ENCODE measurements at regions not wholly inside any gene's neighbourhood (a gene's known extent, or its start where the extent isn't known, plus 50 kb on each side); places are given as distances from the start of the nearest gene placed in this dataset.

DNA sequence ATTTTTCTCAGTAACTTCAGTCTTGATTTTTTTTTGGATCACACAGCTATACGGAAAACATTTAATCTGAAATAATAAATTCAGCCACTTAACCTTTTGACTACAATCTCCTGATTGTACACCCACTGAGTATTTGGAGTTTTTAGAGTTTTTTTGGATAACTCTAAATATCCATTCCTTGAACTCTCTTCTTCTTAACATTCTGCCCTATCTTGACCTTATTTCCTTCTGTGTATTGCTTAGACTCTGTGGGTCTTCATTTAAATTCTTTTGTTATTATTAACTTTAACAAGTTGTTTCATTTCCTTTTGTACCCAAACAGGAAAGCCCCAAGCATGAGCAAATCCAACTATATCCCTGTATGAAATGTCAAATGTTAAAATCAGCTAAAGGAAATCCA lies 170.2 kb upstream of the PTCHD4 start:
- peak; percentile 4 for DNase-seq (ENCODE audit: low read depth)
- no peak overlapping the region for H3K4me3 ChIP-seq (ENCODE audit: low read depth, low read length)
- TF ChIP-seq, protein P1, sequence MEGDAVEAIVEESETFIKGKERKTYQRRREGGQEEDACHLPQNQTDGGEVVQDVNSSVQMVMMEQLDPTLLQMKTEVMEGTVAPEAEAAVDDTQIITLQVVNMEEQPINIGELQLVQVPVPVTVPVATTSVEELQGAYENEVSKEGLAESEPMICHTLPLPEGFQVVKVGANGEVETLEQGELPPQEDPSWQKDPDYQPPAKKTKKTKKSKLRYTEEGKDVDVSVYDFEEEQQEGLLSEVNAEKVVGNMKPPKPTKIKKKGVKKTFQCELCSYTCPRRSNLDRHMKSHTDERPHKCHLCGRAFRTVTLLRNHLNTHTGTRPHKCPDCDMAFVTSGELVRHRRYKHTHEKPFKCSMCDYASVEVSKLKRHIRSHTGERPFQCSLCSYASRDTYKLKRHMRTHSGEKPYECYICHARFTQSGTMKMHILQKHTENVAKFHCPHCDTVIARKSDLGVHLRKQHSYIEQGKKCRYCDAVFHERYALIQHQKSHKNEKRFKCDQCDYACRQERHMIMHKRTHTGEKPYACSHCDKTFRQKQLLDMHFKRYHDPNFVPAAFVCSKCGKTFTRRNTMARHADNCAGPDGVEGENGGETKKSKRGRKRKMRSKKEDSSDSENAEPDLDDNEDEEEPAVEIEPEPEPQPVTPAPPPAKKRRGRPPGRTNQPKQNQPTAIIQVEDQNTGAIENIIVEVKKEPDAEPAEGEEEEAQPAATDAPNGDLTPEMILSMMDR (conservative IDR thresholded peaks at IDR 0.05; ENCODE audit: low read depth, low read length): no peak

DNA sequence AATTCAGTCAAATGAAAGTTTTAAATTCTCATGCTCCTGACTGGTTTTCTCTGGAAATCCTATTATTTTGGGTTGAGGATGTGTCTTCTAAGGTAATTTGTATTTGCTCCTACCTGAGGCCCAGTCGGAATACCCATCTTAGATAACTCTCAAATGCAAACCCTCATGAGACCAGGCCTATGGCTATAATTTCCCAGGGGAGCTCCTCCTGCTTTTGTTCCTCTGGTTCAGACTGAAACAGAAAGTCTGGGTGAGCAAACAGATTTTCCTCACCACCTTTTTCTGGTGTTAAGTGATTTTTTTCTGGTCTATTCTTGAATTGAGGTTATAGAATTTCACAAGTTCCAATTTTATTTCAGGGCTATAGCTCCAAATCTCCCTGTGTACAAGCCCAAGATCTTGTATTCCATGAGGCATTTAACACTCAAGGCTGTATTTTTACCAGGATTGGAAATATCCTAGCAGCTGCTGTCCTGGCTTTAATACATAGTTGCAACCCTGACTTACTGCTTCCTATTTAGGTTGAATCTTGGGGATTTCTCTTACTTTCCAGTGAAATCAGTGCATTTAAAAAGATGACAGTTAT lies 169.1 kb upstream of the PTCHD4 start:
- H3K4me3 ChIP-seq (ENCODE audit: low read depth, low read length): no peak overlapping the region
- TF ChIP-seq, protein P1 (conservative IDR thresholded peaks at IDR 0.05; ENCODE audit: low read depth, low read length): no peak

DNA sequence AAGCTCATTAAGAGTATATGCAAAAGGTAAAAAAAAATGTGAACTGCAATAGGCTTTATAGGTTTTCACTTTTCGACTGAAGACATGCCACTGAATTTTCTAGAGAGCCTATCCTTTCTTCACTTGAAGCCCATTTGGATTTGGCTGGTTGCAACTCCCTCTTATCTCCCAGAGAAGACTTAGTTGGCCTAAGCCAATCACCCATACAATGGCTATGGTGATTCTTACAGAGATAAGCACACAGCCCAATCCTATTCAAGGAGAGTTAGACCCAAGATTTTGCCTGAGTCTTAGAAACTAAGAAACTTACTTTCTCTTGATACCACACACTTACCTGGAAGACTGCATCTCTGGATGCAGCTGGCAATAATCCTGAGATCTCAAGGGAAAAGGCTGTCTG lies 167.3 kb upstream of the PTCHD4 start:
- H3K4me3 ChIP-seq (ENCODE audit: low read depth, low read length): no peak overlapping the region
- DNase-seq (ENCODE audit: low read depth): no peak
- TF ChIP-seq, protein P1 (conservative IDR thresholded peaks at IDR 0.05; ENCODE audit: low read depth, low read length): no peak

More for the DNA sequence above, 169.1 kb upstream of the PTCHD4 start:
- DNase-seq (ENCODE audit: low read depth): no peak

DNA sequence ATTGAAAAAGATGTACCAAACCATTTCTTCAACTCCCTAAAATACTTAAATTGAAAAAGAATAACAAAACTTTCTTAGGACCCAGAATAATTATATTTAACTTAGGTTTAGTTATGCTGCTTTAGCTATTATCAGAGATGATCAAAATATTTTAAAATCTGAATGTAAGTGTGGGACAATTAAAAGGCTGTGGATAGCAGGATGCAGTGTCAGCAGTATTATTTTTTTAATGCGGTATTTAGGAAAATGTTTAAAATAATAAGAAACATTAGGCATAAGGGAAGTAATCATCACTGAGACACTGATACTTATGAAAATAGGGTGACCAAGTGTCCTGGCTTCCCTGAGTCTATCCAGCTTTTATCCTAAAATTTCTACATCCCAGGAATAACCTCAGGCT lies 161.5 kb upstream of the PTCHD4 start:
- no peak for DNase-seq (ENCODE audit: low read depth)
- no peak overlapping the region for H3K4me3 ChIP-seq (ENCODE audit: low read depth, low read length)
- TF ChIP-seq, protein P1 (conservative IDR thresholded peaks at IDR 0.05; ENCODE audit: low read depth, low read length): no peak

DNA sequence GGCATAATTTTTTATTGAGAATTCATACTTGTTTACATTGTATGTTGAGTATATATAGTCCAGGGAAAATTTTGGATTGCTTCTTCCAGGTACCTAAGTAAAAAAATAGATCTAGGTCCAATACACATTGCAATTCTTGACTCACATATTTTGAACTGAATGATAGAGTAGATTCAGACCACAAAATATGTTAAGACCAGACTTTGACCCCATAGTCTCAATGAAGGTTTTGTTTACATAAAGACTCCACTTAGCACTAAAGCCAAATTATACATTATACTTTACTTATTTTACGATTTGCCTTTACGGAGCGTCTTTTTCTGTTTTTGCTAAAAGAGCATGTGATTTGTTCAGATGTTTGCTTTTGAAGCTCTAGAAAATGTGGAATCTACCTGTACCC lies 144.1 kb upstream of the PTCHD4 start:
- H3K4me3 ChIP-seq (ENCODE audit: low read depth, low read length): no peak overlapping the region
- DNase-seq (ENCODE audit: low read depth): peak; percentile 8

DNA sequence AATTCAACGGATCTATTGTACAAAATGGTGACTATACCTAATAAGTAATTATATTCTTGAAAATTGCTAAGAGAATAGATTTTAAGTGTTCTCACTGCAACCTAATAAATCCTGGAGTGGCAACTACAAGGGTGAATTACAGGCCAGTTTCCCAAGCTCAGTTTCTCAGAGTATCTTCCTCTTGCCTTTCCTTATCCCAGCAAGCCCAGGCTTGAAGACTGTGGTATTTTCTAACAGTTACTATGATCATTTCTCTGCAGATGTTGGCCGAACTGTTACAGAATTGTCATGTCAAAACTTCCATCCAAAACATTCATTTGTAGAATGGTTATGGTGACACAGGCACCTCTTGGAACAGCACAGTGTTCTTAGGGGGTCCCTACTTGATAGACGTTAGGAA lies 138.1 kb upstream of the PTCHD4 start:
- H3K4me3 ChIP-seq (ENCODE audit: low read depth, low read length): no peak overlapping the region
- TF ChIP-seq, protein P1 (conservative IDR thresholded peaks at IDR 0.05; ENCODE audit: low read depth, low read length): no peak
- DNase-seq (ENCODE audit: low read depth): no peak

More for the DNA sequence above, 144.1 kb upstream of the PTCHD4 start:
- TF ChIP-seq, protein P1 (conservative IDR thresholded peaks at IDR 0.05; ENCODE audit: low read depth, low read length): no peak

DNA sequence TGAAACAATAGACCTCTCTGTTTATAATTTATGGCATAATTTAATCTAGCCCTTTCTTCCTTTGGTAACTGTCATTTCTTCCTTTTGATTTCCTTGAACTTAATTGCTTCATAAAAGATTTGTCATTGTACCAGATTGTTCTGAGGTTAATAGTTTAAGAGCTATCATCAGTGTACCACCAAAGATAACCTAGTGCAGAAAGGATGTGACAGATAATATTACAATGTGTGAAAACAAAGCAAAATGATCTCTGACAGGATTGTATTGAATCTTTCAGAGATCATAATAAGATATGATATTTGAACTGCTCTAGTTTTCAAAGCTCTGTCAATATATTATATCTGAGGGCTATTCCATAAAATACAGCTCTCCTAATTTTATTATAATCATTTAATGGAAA lies 132.1 kb upstream of the PTCHD4 start:
- no peak overlapping the region for H3K4me3 ChIP-seq (ENCODE audit: low read depth, low read length)
- TF ChIP-seq, protein P1 (conservative IDR thresholded peaks at IDR 0.05; ENCODE audit: low read depth, low read length): no peak
- DNase-seq (ENCODE audit: low read depth): no peak
